Neural cell (in vitro differentiated cells): ENCODE measurements at regions not wholly inside any gene's neighbourhood (a gene's known extent, or its start where the extent isn't known, plus 50 kb on each side); places are given as distances from the start of the nearest gene placed in this dataset.

Experiments
- H2AFZ ChIP-seq: fragments of 200-600, 300-800 bp; sonication (generic), shearing (Covaris generic); 2 replicates; pipeline ENCODE4 v1.6.0; 2014; ENCODE audit warnings: low read depth, mild to moderate bottlenecking, antibody characterized with exemption, low read length, moderate library complexity
- H3F3A ChIP-seq: fragments of 200-600 bp; shearing (Covaris generic); 2 replicates; pipeline ENCODE4 v1.6.1; 2016; ENCODE audit warnings: mild to moderate bottlenecking, moderate library complexity, mixed read lengths, antibody characterized with exemption, low read length; ENCODE audit not compliant: insufficient read depth, poor library complexity, severe bottlenecking
- H3K27ac ChIP-seq: fragments of 200-600, 300-800 bp; sonication (generic), shearing (Covaris generic); 2 replicates; pipeline ENCODE4 v1.5.1; 2014; ENCODE audit warnings: mild to moderate bottlenecking, low read length, moderate library complexity
- H3K27me3 ChIP-seq: fragments of 300-800, 200-600 bp; sonication (generic), shearing (Covaris generic); 2 replicates; pipeline ENCODE4 v1.6.0; 2014; ENCODE audit warnings: mild to moderate bottlenecking, low read depth, low read length, moderate library complexity; ENCODE audit not compliant: insufficient read depth
- H3K36me3 ChIP-seq: fragments of 300-800, 200-600 bp; sonication (generic), shearing (Covaris generic); 2 replicates; pipeline ENCODE4 v1.5.1; 2014; ENCODE audit warnings: mild to moderate bottlenecking, antibody characterized with exemption, low read length, moderate library complexity; ENCODE audit not compliant: insufficient read depth
- H3K4me2 ChIP-seq: fragments of 300-800, 200-600 bp; sonication (generic), shearing (Covaris generic); 2 replicates; pipeline ENCODE4 v1.6.0; 2014; ENCODE audit warnings: mild to moderate bottlenecking, low read length
- H3K4me3 ChIP-seq: fragments of 300-800, 200-600 bp; sonication (generic), shearing (Covaris generic); 2 replicates; pipeline ENCODE4 v1.5.1; 2014; ENCODE audit warnings: mild to moderate bottlenecking, low read length, moderate library complexity
- H3K79me2 ChIP-seq: fragments of 200-600 bp; shearing (Covaris generic); replicated peaks from 2 replicates; pipeline ENCODE4 v1.6.0; 2014; ENCODE audit warnings: mild to moderate bottlenecking, low read length, moderate library complexity; ENCODE audit not compliant: insufficient read depth
- H3K9ac ChIP-seq: fragments of 300-800, 200-600 bp; sonication (generic), shearing (Covaris generic); 2 replicates; pipeline ENCODE4 v1.6.1; 2016; ENCODE audit warnings: mild to moderate bottlenecking, low read length, mixed read lengths
- H3K9me2 ChIP-seq: fragments of 200-600 bp; shearing (Covaris generic); 2 replicates; pipeline ENCODE4 v1.6.1; 2016; ENCODE audit warnings: mild to moderate bottlenecking, low read length, mixed read lengths; ENCODE audit not compliant: insufficient read depth
- H3K9me3 ChIP-seq: fragments of 200-600, 300-800 bp; sonication (generic), shearing (Covaris generic); 2 replicates; pipeline ENCODE4 v1.6.1; 2016; ENCODE audit warnings: mild to moderate bottlenecking, mixed run types, low read length, moderate library complexity, mixed read lengths
- H4K20me1 ChIP-seq: fragments of 200-600 bp; shearing (Covaris generic); 2 replicates; pipeline ENCODE4 v1.6.1; 2016; ENCODE audit warnings: mild to moderate bottlenecking, mixed run types; ENCODE audit not compliant: insufficient read depth
- EP300 ChIP-seq: fragments of 450-650 bp; conservative IDR thresholded peaks from 2 replicates; pipeline ENCODE4 v1.6.1; 2014; ENCODE audit warnings: antibody characterized with exemption, mild to moderate bottlenecking, moderate library complexity; ENCODE audit not compliant: poor library complexity, severe bottlenecking
- EZH2 ChIP-seq: fragments of 200-600, 300-800 bp; shearing (Covaris generic), sonication (generic); IDR thresholded peaks from 2 replicates; pipeline ENCODE4 v1.6.1; 2014; ENCODE audit warnings: antibody characterized with exemption, low read length, borderline replicate concordance, mild to moderate bottlenecking; ENCODE audit not compliant: insufficient read depth, poor library complexity, severe bottlenecking
- MXI1 ChIP-seq: fragments of 450-650 bp; conservative IDR thresholded peaks from 2 replicates; pipeline ENCODE4 v1.6.1; 2014; ENCODE audit warnings: antibody characterized with exemption, mild to moderate bottlenecking; ENCODE audit not compliant: poor library complexity, severe bottlenecking
- POLR2AphosphoS5 ChIP-seq: IDR thresholded peaks from 2 replicates; pipeline ENCODE4 v1.6.1; 2012
- RAD21 ChIP-seq: fragments of 450-650 bp; conservative IDR thresholded peaks from 2 replicates; pipeline ENCODE4 v1.6.1; 2014; ENCODE audit warnings: antibody characterized with exemption, mild to moderate bottlenecking, moderate library complexity
- SMC3 ChIP-seq: fragments of 450-650 bp; conservative IDR thresholded peaks from 2 replicates; pipeline ENCODE4 v1.6.1; 2014; ENCODE audit warnings: antibody characterized with exemption, mild to moderate bottlenecking, moderate library complexity; ENCODE audit not compliant: poor library complexity
- TAF1 ChIP-seq: IDR thresholded peaks from 2 replicates; pipeline ENCODE4 v1.6.1; 2012; ENCODE audit warnings: low read depth
- TF ChIP-seq, protein P1 (sequence below): fragments of 450-650 bp; IDR thresholded peaks from 2 replicates; pipeline ENCODE4 v1.5.1; 2014; ENCODE audit warnings: antibody characterized with exemption, mild to moderate bottlenecking, moderate library complexity; ENCODE audit not compliant: poor library complexity, severe bottlenecking
- TF ChIP-seq, protein P2 (sequence below): IDR thresholded peaks from 2 replicates; pipeline ENCODE4 v1.6.1; 2012; ENCODE audit warnings: borderline replicate concordance

DNA sequence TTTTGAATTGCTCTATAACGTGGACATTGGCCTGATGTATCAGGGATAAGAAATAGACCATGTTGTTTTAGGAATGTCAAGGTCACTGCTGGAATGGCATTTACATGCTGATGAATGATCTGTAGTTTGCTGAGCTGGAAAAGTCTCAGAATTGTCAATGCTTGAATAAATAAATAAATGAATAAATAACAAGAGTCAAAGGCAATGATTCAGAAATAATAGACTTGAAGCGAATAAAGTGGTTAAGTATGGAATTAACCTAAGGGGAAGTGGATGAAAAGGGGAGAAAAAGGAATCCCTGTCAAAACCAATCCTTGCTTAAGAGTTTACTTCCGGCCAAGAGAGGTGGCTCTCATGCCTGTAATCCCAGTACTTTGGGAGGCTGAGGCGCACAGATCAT, 1620.0 kb downstream of the SUCLG1 start:
- Histone ChIP-seq H2AFZ (no peak overlapping the region), H3K9ac (no peak overlapping the region), H3K4me3 (no peak overlapping the region), H4K20me1 (no peaks in the 10 kb centered on the region), H3K36me3 (no peaks in the 10 kb centered on the region), H3K79me2 (no peaks in the 10 kb centered on the region), H3K4me2 (no peak overlapping the region), H3F3A (no peaks in the 10 kb centered on the region), H3K9me3 (no peaks in the 10 kb centered on the region), H3K27me3 (no peaks in the 10 kb centered on the region), H3K27ac (no peak overlapping the region), H3K9me2 (no peaks in the 10 kb centered on the region)
- no peak for TF ChIP-seq EP300
- TF ChIP-seq, protein P1, sequence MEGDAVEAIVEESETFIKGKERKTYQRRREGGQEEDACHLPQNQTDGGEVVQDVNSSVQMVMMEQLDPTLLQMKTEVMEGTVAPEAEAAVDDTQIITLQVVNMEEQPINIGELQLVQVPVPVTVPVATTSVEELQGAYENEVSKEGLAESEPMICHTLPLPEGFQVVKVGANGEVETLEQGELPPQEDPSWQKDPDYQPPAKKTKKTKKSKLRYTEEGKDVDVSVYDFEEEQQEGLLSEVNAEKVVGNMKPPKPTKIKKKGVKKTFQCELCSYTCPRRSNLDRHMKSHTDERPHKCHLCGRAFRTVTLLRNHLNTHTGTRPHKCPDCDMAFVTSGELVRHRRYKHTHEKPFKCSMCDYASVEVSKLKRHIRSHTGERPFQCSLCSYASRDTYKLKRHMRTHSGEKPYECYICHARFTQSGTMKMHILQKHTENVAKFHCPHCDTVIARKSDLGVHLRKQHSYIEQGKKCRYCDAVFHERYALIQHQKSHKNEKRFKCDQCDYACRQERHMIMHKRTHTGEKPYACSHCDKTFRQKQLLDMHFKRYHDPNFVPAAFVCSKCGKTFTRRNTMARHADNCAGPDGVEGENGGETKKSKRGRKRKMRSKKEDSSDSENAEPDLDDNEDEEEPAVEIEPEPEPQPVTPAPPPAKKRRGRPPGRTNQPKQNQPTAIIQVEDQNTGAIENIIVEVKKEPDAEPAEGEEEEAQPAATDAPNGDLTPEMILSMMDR: no peak
- TF ChIP-seq MXI1: no peak
- TF ChIP-seq SMC3: no peak
- TF ChIP-seq TAF1: no peak
- no peak for TF ChIP-seq POLR2AphosphoS5
- TF ChIP-seq, protein P2, sequence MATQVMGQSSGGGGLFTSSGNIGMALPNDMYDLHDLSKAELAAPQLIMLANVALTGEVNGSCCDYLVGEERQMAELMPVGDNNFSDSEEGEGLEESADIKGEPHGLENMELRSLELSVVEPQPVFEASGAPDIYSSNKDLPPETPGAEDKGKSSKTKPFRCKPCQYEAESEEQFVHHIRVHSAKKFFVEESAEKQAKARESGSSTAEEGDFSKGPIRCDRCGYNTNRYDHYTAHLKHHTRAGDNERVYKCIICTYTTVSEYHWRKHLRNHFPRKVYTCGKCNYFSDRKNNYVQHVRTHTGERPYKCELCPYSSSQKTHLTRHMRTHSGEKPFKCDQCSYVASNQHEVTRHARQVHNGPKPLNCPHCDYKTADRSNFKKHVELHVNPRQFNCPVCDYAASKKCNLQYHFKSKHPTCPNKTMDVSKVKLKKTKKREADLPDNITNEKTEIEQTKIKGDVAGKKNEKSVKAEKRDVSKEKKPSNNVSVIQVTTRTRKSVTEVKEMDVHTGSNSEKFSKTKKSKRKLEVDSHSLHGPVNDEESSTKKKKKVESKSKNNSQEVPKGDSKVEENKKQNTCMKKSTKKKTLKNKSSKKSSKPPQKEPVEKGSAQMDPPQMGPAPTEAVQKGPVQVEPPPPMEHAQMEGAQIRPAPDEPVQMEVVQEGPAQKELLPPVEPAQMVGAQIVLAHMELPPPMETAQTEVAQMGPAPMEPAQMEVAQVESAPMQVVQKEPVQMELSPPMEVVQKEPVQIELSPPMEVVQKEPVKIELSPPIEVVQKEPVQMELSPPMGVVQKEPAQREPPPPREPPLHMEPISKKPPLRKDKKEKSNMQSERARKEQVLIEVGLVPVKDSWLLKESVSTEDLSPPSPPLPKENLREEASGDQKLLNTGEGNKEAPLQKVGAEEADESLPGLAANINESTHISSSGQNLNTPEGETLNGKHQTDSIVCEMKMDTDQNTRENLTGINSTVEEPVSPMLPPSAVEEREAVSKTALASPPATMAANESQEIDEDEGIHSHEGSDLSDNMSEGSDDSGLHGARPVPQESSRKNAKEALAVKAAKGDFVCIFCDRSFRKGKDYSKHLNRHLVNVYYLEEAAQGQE: no peak
- TF ChIP-seq EZH2: no peak
- TF ChIP-seq RAD21: no peak

DNA sequence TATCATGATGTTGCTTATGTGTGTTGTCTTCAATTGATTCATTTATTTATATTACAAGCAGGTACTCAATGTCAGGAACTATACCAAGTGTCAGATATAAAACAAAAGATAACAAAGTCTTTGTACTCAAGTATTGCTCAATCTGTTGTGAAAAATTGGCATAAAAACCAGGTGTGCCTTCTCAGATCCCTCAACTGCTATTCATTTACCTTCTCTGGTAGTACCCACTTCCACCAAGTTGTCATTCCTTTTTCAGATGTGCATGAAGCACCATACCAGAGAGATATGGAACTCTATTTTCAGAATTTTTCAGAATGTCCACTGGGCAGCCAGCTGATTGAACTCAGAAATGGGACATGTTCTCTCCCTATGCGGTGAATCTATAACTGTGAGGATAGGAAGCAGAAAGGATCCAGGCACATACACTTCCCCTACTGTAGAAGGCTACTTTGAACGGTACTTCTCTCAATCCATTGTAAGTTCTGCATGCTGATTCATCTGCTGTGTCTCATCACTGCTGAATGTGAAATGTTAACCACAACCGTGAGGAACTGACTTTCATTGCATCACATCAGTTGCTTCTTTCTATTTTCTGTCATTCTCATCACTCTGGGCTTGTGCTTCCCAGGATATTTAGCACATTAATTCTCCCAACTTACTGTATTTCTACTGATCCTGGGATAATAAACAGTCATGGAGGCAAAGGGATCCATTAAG, 1621.3 kb downstream of the SUCLG1 start:
- no peaks in the 10 kb centered on the region for H3K9me2 ChIP-seq
- no peak overlapping the region for H3K27ac ChIP-seq
- H2AFZ ChIP-seq: no peak overlapping the region
- TF ChIP-seq, protein P1: no peak
- TF ChIP-seq TAF1 (no peak), SMC3 (no peak), POLR2AphosphoS5 (no peak), MXI1 (no peak), EP300 (no peak), EZH2 (no peak), RAD21 (no peak)
- TF ChIP-seq, protein P2: no peak
- H3K4me2 ChIP-seq: no peak overlapping the region
- no peaks in the 10 kb centered on the region for H4K20me1 ChIP-seq
- H3K27me3 ChIP-seq: no peaks in the 10 kb centered on the region
- no peaks in the 10 kb centered on the region for H3K79me2 ChIP-seq
- no peaks in the 10 kb centered on the region for H3K9me3 ChIP-seq
- H3K4me3 ChIP-seq: no peak overlapping the region
- no peaks in the 10 kb centered on the region for H3K36me3 ChIP-seq
- no peak overlapping the region for H3K9ac ChIP-seq
- no peaks in the 10 kb centered on the region for H3F3A ChIP-seq
